Lower leg skin (tissue), 3 donors: ENCODE measurements at regions not wholly inside any gene's neighbourhood (a gene's known extent, or its start where the extent isn't known, plus 50 kb on each side); places are given as distances from the start of the nearest gene placed in this dataset.

Experiments
- POLR2A ChIP-seq, 2 donors: fragments of 450-650 bp; IDR thresholded peaks; one replicate each; pipeline ENCODE4 v1.6.1; 2016 to 2017; ENCODE audit warnings: antibody characterized with exemption in 2 of 2, mild to moderate bottlenecking in 1 of 2, moderate library complexity in 1 of 2
- TF ChIP-seq, protein P1 (sequence below), 3 donors: fragments of 450-650 bp; IDR thresholded peaks; one replicate each; pipeline ENCODE4 v1.5.1; 2016; ENCODE audit warnings: antibody characterized with exemption in 3 of 3, mild to moderate bottlenecking in 3 of 3, moderate library complexity in 2 of 3

DNA sequence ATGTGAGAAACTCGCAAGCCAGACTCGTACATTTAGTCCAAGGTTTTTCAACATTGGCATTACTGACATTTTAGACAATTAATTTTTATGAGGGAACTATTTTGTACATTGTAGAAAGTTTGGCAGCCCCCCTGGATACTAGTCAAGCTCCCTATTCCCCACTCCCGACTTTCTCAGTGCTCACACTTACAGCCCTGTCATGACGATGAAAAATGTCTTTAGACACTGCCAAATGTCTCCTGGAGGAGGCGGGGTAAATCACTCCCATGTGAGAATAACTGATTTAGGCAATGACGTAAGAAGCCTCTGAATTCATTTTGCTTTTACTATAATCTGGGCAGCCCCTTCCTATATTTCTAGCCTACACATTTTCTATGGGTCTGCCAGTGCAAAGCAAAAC lies 535.8 kb upstream of the KLHL1 start:
- TF ChIP-seq, protein P1, sequence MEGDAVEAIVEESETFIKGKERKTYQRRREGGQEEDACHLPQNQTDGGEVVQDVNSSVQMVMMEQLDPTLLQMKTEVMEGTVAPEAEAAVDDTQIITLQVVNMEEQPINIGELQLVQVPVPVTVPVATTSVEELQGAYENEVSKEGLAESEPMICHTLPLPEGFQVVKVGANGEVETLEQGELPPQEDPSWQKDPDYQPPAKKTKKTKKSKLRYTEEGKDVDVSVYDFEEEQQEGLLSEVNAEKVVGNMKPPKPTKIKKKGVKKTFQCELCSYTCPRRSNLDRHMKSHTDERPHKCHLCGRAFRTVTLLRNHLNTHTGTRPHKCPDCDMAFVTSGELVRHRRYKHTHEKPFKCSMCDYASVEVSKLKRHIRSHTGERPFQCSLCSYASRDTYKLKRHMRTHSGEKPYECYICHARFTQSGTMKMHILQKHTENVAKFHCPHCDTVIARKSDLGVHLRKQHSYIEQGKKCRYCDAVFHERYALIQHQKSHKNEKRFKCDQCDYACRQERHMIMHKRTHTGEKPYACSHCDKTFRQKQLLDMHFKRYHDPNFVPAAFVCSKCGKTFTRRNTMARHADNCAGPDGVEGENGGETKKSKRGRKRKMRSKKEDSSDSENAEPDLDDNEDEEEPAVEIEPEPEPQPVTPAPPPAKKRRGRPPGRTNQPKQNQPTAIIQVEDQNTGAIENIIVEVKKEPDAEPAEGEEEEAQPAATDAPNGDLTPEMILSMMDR (IDR thresholded peaks at IDR 0.05) = no peak
- TF ChIP-seq POLR2A (IDR thresholded peaks at IDR 0.05) = no peak
